PFSK-1 (cell line): ENCODE measurements at regions not wholly inside any gene's neighbourhood (a gene's known extent, or its start where the extent isn't known, plus 50 kb on each side); places are given as distances from the start of the nearest gene placed in this dataset.

Experiments used
- REST ChIP-seq, 2 experiments: IDR thresholded peaks; 2 replicates each; pipeline versions ENCODE4 v1.6.1 to v1.8.0; 2011 to 2012; ENCODE audit warnings: low read depth in 2 of 2, low read length in 2 of 2, control low read depth in 1 of 2, inconsistent platforms in 1 of 2, mild to moderate bottlenecking in 1 of 2, moderate library complexity in 1 of 2; ENCODE audit not compliant: insufficient read depth in 1 of 2
- SIN3A ChIP-seq: IDR thresholded peaks from 2 replicates; pipeline ENCODE4 v1.6.1; 2012; ENCODE audit warnings: mild to moderate bottlenecking, low read length, moderate library complexity, borderline replicate concordance; ENCODE audit not compliant: insufficient read depth
- TAF1 ChIP-seq: IDR thresholded peaks from 2 replicates; pipeline ENCODE4 v1.6.1; 2012; ENCODE audit warnings: low read length, control low read depth, borderline replicate concordance; ENCODE audit not compliant: insufficient read depth

DNA sequence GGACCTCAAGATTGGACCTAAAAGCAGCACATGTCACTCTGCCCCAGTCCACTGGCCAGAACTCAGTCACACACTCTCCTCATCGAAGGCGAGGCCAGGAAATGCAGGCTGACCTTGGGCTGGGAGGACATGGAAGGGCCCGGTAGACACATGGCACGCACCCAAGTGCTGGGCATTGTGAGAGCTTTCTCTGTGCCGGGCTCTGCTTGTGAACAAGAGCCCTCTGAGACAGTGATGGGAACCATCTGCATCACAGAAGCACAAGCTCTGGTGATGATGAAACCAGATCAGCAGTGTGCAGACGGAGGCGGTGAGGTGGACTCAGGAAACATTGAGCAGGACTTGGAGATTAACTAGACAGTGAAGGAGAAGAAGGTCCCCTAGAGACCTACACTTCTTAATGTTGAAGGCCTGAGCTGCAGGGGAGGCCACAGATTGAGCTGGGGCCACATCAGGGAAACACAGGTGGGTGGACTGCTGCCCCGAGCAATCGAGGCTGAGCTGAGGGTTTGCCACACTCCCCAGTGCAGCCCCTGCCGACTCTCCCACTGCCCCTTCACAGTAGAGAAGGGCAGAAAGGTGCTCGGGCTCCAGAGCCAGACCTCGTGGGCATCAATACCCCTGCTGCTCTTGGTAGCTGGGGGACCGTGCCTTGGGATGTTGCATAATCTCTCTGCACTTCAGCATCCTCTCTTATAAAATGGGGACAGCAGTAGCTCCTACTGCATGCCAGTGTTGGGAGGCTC, 1460.5 kb downstream of the TBC1D22A start:
- TF ChIP-seq SIN3A (no peak), TAF1 (no peak), REST (IDR thresholded peaks at IDR 0.05; ENCODE audit: insufficient read depth in 1 of 2, low read depth in 2 of 2, low read length in 2 of 2) (no peak)
